Forelimb muscle (tissue), 1 donor: ENCODE measurements at regions not wholly inside any gene's neighbourhood (a gene's known extent, or its start where the extent isn't known, plus 50 kb on each side); places are given as distances from the start of the nearest gene placed in this dataset.

Experiments
- DNase-seq: peaks from one replicate; pipeline ENCODE4 v3.0.0-alpha.2; 2013; ENCODE audit warnings: low read depth

- DNase-seq: no peak
Measured at GRCh38 chr22:49623176-49623575, 204.5 kb downstream of the BRD1 start.

DNA sequence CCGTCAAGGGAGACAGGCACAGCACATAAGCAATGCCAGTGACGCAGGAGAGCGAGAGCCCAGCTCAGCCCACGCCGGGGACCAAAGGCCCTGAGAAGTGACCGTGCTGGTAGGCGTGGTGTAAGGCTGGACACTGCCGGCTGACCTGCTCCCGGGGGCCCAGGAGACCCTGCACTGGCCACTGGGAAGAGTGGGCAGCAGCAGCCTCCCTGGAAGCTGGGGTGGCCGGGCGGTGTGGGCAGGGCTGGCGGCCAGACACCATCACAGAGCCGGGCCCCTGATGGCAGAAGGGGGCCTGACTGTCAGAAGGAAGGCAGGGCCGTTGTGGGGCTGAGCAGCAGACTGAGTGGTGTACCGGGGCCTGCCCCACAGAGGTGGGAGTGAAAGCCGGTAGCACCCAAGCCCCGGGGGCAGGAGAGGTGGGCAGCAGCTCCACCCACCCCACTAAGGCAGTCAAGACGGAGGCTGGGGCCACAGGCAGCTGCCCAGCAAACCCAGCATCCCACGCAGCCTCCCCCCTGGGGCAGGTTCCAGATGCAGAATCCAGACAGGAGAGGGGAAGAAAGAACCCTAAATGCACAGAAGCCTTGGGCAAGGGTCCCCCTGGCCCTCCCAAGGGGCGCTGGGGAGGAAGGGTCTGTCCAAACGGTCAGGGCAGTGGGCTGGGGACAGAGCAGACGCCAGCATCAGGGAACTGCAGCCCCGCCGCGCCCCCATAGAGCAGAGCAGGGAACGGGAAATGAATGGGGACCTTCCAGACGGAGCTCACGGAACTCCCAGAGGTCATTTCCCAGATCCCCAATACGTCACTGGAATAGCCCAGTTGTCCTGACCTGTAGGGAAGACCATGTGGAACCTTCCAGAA is 205.2 kb downstream of the BRD1 start:
- DNase-seq: no peak

- DNase-seq: no peak
Measured at GRCh38 chr22:49621601-49622210, 206.0 kb downstream of the BRD1 start.

DNA sequence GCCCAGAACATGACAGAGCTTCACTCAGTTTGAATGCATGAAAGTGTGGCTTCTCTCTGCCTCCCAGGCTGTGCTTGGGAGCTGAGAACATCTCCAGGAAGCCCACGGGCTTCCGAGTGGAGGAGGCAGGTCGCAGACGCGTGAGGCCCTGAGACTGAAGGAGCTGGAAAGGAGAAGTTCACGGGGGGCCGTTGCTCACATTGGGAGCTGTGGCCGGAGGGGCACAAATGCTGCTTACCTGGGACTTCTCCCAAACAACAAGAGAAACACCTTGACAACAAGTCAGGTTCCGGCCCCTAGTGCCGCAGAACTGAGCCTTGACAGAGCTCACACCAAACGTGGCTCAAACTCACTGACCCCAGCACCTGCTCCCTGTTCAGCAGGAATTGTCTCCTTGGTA is 207.0 kb downstream of the BRD1 start:
- DNase-seq: no peak

- DNase-seq: no peak
Measured at GRCh38 chr22:49620003-49620556, 207.6 kb downstream of the BRD1 start.

GRCh38 chr22:49619301-49619700 is 208.4 kb downstream of the BRD1 start:
- no peak for DNase-seq

- DNase-seq: no peak
Measured at GRCh38 chr22:49618677-49618953, 209.1 kb downstream of the BRD1 start.

DNA sequence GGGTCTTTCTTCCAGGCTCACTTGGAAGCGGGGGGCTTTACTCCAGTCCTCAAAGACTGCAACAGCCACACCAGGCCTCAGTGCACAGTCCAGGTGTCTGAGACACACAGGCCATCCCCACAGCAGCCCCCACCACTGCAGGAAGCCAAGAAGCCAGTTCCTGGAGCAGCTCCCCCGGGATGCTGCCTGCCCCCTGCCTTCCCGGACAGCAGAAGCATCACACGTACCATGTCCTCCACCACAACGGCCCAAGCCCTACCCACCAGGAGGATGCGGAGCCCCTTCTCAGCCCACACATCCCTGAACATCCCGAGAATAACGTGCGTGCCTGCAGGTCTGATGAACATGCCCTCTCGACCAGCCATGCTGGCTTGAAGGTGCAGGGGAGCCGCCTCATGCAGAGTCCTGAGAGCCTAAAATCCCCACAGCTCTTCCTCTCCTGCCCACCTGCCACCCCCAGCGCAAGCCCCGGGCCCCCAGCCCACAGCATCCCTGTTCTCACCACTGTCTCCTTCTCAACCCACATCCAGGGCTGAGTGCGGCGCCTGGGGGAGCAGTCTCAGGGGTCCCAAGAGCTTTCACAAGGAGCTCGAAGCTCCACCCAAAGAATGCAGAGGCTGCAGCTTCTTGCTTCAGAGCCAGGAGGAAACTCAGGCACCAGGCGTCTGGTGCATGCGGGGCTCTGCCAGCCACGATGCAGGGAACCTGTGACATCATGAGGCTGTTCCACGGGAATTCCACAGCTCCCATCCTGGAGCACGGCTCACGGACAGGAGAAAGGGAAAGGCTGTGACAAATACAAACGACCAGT is 209.6 kb downstream of the BRD1 start:
- no peak for DNase-seq

DNA sequence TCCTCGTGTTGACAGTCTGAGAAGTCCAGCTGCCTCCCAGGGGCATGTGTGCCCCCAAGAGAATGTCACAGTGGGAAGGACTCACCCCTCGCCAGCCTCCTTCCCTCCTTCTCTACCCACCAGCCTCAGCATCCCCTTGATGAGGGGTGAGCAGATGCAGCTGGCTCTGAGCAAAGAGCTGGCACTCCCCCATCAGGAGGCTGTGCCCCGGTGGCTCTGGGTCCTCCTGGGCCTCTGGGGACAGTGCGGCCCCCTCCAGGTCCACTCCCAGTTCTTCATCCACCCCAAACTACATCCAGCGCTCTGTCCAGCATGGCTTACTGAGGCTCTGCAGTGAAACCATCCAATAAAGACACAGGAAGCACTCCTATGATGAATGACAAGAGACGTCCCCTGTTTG is 210.4 kb downstream of the BRD1 start:
- no peak for DNase-seq

- DNase-seq: no peak
Measured at GRCh38 chr22:49616356-49617231, 211.1 kb downstream of the BRD1 start.

GRCh38 chr22:49614966-49615965 is 212.4 kb downstream of the BRD1 start:
- DNase-seq: no peak

GRCh38 chr22:49613511-49614270 is 214.0 kb downstream of the BRD1 start:
- DNase-seq: no peak

DNA sequence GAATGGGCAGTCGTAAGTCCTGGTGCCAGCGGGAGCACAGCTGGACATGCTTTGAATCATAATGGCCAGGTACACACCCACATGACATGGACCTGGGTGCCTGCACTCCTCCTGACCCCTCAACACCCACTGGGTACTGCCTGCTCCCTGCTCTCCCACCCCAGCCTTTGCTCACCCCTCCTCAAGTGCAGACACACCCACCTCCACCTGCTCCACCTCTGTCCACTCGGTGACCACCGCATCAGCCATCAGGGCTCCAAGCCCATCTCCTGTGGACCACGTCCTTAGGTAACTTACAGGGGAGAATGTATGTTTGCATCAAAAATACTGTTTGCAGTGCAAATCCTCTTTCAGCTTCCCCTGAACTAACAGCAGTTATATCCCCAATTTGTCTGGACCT is 214.6 kb downstream of the BRD1 start:
- no peak for DNase-seq

GRCh38 chr22:49609207-49609876 is 218.3 kb downstream of the BRD1 start:
- DNase-seq: no peak

DNA sequence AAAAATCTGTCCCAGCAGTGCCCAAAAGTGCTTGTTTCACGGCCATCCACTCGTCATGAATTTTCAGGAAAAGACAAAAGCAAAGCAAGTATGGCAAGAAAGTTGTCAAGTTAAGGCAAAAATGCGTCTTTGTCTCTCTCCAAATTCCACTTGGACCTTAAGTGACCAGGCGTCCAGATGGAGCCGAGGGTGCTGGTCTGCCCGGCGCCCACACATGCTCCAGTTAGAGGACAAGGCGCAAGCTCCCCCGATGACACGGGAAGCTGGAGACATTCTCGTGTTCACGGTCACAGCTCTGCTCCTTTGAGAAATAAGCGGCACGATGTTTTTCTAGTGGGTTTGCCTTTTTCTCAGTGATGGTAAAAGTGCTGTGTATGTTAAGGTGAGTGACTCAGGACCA is 219.0 kb downstream of the BRD1 start:
- DNase-seq: no peak

DNA sequence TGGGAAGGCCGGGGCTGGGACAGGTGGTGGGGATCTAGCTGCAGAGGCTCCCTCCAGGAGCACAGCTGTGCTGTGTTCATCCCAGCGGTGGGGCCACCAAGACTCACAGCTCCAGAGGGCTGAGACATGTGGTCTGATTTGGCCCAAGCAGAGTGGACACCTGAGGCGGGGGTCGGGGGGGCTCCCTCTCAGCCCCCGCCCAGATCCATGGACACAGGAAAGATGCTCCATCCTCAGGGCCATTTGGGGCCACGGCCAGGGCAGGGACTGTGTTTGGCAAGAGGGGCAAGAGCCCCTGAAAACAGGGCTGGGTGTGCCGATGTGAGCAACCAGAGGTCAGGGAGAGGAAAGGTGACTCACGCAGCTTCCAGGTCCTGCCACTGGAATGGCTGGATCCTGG is 219.4 kb downstream of the BRD1 start:
- no peak for DNase-seq

GRCh38 chr22:49607821-49608220 is 219.9 kb downstream of the BRD1 start:
- DNase-seq: no peak

DNA sequence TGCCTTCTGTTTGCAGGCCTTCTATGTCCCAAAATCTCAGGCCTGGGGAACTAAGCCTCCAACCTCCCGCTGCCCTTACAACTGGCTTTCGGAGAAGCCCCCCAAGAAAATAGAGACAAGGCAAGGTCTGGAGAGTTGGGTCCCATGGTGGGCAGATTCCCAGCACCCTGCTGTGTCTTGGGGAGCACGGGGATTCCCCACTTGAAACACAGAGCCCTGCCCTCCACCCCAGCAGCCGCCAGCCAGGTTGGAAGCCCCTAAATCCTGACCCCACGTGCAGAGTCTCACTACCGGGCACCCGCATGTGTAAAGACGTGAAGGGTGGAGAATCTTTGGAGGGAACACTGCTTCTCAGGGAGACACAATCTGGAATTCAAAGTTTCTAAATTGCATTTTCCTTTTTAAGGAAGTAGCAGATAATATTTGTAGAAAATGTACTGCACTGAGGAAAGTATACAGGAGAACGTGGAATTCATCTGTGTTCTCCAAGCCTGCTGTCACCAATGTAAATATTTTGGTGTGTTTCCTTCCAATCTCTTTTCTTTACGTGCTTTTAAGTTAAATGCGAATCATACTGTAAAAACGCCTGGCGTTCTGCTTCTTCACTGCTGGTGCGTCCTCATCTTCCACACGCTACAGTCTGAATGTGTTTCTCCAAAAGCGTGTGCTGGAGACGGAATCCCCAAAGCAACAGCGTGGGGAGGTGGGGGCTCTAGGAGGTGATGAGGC is 220.9 kb downstream of the BRD1 start:
- no peak for DNase-seq
